HG03060 (cell line): ENCODE measurements at regions not wholly inside any gene's neighbourhood (a gene's known extent, or its start where the extent isn't known, plus 50 kb on each side); places are given as distances from the start of the nearest gene placed in this dataset.

Experiments used
- ATAC-seq: cut with Tn5 transposase; IDR thresholded peaks from one replicate; pipeline ENCODE4 v1.9.1; 2021; ENCODE audit warnings: low read depth, moderate number of reproducible peaks; ENCODE audit not compliant: unreplicated experiment

DNA sequence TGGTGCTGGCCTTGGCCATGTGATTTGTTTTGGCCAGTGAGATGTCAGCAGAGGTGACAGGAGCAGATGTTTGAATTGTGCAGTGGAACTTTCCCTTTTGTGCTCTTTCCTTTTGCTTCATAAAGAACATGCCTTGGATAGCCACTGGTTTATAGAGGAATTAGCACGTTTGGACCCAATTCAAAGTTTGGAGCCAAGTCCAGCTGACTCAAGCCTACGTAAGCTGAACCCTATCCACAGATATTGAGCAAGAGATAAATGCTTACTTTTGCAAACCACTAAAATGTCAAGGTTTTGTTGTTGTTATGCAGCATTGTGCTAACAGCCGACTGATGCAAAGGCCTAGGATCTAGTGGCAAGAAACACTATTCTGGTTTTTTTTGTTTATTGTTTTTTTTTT lies 230.9 kb upstream of the CITED2 start:
- ATAC-seq, result no peak

DNA sequence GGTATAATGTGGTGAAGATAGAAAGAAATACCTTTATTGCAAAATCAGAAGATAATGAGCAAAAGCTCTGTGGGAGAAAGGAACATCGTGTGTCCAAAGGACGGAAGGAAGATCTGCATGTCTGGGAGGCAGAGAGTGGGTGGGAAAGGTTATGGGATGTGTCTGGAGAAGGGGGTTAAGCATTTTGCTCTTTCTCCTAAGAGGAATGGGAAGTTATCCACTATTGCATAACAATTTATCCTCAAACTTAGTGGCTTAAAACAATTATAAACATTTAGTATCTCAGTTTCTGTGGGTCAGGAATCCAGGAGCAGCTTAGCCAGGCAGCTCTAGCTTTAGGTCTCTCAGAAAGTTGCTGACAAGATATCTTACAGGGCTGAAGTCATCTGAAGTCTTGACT lies 229.1 kb upstream of the CITED2 start:
- no peak for ATAC-seq

DNA sequence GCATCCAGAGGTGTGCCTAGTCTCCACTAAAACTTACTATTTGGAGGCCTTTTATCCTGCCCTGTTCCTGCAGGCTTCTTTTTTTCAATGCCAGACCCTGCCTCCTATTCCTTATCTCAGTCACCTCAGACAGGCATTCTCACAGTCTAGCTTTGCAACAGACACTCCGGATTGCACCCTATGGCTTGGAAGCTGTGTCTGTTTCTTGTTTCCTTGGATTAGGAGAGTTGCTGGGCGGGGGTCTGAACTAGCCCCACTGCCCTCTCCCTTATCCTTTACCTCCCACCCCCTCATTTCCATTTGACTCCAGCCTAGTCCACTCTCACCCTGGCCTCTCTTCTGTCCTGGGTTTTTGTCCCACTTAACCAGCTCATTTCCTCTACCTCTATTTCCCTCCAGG lies 228.1 kb upstream of the CITED2 start:
- no peak for ATAC-seq

DNA sequence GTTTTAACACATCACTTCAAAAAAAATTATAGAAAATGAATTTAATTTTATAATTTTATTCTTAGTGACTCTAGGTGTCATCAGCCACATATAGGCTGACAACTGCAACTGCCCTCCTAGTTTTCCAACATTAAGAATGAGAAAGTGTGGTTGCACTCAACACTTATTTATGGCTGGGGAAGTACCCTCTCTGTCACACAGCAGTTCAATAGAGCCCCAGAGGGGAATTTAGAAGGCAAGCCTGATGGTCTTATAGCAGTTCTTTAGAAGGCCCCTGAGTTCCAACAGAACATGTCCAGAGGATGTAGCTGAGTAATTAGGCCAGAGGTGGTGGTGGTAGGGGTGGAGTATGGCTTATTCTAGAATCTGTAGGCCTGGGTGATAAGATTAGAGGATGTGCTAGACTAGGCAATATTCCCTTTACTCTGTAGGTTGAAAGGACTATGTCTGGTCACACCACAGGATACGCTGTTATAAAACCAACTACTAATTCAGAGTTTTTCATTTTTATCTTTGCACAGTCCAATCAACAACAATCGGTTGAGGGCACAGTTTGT lies 226.5 kb upstream of the CITED2 start:
- ATAC-seq, result peak; percentile 96

DNA sequence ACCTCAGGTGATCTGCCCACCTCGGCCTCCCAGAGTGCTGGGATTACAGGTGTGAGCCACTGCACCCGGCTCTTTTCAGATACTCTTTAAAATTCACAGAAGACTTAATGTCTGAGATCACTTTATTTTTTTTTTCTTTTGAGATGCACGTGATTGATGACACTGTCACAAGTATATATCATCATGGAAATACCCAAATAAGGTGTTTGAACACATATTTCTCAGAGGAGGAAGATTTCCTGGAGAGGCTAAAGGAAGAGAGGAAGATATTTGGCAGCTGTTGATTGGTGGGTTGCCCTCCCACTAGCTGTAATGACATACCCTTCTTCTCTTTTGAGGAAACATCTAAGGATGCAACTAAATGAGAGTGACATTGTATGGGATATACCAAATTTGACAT lies 225.9 kb upstream of the CITED2 start:
- no peak for ATAC-seq

DNA sequence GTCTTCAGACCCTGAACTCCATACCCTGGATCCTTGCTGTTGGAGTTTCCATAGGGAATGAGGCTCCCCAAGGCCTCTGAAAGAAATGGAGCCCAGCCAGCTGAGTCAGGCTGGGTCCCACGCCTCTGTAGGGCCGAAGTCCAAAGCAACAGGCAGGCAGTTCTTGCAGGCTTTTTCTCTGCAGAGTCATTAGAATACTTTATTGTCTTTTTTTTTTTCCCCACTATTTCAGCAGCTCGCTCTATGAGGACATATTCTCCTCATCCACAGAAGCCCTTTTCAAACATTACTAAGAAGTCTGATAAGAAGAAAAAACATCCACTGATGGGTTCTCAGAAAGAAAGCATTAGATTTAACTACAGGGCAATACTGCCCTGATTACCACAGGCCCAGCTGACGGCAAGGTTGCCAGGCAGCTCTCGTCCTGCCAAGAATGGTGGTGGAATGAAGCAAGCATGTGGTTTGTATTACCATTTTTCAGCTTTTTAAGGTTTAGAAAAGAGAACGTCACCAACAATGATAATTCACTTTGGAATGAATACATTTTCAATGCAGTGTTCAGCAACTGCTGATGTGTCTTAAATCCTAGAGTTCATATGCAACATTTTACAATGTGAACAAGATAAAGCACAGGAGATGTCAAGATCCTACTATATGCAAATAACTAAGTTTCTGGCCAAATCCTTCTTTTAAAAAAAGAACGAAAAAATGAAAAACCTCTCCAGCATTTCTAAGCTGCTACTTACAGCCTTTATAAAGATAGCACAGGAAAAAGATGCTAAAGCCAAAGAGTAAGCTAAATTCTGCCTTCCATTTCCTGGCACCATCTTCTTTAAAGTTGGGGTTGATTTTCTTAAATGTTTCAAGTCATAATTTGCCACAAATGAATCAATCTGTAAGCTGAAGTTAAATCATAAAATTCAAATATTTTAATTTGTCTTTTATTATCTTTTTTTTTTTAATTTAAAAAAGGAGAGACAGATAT lies 223.6 kb upstream of the CITED2 start:
- no peak for ATAC-seq

DNA sequence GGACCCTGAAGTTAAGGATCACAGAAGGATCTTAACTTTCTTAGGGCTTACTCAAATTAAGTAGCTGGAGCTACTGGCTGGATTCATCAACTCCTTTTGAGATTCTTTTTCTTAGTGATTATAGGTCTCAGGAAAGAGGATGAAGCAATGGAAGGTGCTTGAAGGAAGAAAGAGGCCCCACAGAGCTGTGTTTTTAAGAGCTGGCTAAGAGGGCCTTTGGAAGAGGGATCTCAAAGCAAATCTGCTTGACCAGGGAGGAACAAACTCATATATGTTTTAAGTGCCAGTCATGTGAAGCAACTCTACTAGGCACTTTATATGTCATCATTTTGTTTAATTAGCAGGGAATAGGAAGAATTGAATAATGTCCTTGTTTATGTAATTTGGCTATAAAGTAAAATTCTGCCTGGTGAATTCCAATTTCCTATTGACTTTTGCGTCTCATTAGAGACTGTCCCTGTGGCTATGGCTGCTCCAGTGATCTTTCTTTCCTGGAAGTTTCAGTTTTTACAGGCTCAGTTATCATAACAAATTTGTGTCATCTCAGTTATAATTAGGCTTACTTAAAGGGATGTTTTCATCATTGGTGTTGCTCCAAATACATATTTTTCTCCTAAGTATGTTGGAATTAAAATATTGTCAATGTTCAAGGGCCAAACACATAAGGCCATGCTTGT lies 222.8 kb upstream of the CITED2 start:
- no peak for ATAC-seq

DNA sequence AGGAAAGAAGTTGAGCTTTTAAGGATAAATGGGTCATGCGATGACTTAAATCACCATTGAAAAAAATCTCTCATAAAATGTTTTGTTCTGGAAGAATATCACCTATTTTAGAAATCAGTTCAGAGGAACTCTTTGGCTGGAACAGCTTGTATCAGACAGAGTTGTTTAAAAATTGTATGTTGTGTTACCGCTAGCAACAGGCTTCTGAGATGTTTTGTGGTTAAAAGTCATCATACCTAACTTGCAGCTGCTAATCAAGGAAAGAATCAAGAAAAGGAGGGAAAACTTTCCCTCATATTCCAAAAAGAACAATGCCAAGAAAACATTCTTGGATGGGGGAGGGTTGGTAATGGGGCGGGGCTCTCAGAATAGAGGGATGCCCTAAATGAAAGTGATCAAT lies 220.7 kb upstream of the CITED2 start:
- ATAC-seq, result no peak

DNA sequence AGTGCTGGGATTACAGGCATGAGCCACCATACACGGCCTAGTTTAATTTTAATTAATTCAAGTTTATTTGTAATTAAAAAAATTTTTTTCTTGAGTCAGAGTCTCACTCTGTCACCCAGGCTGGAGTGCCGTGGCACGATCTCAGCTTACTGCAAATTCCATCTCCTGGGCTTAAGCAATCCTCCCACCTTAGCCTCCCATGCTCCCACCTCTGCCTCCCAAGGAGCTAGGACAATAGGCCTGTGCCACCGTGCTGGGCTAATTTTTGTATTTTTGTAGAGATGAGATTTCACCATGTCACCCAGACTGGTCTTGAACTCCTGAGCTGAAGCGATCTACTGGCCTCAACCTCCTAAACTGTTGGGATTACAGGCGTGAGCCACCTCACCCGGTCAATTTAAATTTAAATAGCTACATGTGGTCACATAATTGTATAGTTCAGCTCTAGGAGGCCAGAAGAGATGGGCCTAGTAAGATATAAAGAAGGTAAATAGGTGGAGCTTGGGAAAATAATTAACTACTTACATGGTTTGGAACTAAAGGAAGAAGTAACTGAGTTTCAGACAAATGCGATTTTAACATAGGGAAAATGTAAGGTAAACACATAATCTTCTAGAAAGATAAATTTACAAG lies 220.0 kb upstream of the CITED2 start:
- no peak for ATAC-seq

DNA sequence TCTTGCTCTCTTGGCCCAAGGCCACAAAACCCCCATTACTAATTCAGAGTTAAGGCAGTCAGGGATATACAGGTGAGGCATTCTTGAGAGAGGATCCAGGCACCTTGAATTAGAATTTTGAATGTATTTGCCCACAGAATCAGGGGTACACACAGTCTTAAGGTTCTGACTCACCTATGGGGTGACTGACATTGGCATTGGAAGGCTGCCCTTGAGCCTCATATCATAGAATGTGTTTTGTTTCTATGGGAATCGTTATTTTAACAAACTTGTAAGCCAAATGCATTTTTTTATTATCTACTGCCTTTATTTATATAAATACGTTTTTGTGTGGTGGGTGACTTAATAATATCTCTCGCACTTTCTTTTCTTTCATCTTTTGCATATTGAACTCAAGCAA lies 218.6 kb upstream of the CITED2 start:
- ATAC-seq, result no peak

DNA sequence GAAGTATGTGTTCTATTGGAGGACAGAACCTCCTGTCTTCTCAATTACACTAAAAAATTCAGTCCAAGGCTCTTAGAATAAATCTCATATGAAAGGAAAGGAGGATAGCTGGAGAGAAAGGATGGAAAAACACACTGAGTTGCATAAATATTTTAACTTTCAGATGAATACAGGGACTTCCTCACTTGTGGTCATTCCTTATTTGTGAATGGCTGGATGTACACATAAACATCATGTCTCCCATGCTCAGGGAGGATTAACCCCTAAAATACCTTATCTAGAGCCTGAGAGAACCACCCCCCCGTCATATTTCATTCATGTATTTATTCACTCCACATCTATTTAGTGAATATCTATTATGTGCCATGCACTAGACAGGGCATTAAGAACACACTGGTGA lies 217.6 kb upstream of the CITED2 start:
- ATAC-seq, result no peak

DNA sequence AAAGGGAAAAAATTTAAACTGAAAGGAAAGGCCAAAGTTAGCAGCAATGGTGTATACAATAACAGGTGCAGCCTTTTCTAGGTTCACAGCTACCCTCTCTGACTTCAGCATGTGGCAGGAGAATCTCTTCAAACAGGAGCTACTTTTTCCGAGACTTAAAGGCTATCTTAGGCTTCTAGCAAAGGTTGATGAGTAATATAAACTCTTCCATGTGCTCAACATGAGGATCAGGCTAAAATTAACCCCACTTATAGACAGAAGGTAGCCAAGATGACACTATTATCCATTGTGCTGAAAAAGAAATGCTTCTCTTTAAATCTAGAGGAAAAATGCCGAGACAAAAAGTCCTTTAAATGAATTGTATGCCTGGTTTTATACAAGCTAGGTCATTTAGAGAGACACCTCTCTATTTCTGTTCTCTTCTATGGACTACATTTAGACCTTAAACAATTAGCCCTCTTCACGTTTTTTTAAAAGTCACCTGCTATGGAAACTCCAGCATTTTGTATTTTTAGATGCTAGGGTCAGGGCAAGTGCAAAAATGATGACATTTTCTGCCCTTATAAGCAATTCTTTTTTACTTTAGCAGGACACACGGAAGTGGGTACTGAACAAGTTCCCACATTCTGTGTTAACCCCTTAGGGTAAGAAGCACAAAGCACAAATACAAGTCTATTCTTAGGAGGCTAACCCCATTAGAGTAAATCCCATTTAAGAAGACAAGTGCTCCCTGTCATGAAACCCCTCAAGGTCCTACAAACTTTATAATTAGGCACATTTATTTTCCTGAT lies 216.8 kb upstream of the CITED2 start:
- ATAC-seq, result no peak

DNA sequence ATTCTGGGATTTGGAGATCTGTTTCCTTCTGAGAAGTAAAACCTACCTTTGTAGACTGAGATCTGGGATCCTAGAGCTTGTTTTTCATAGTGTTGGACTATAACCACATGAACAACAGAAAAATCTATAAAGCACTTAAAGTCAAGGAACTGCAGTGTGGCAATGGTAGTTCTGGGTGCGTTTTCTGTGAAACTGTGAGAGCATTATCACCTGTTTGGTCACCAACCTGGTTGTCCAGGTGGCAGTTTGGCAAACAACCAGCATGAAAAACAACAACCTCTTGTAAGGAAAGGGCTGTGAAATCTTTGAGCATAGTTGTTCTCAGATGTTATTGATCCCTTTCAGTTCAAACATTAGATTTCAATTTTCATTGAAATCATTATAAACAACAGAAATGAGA lies 215.8 kb upstream of the CITED2 start:
- ATAC-seq, result no peak

DNA sequence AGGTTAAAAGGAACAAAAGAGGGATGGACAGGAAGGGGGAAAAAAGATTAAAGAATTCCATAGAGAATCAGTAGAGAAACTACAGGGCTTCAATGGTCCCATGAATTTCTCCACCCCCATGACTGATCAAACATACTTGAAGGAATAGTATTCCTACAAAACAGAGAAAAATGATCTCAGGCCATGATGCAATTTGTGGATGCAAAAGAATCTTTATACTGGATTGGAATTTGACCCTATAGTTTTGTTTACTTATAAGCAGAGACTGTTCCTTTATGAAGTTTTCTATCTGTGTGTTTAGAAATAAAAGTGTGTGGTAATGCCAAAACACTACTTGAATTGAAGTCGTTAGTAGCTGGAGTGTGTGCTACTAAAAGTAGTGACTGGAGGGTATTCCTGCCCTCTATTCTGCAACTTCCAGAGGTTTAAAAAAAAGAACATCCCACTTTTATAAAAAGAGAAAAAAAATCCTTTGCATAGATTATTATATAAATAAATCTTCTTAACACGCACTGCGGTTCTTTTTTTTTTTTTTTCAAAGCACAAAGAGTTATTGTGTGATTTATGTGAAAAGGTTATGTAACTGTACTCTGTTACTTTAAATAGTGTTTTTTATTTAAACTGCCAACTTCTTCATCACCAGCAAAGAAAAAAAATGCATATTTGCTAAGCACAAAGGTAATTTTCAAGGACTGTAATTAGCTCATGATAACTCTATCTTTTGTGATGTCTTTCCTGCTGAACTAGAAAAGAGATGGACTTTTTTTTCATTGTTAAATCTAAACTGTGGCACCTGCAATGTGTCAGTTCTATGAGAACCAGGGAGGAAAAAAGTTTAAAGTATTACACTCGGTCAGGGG lies 214.5 kb upstream of the CITED2 start:
- no peak for ATAC-seq

DNA sequence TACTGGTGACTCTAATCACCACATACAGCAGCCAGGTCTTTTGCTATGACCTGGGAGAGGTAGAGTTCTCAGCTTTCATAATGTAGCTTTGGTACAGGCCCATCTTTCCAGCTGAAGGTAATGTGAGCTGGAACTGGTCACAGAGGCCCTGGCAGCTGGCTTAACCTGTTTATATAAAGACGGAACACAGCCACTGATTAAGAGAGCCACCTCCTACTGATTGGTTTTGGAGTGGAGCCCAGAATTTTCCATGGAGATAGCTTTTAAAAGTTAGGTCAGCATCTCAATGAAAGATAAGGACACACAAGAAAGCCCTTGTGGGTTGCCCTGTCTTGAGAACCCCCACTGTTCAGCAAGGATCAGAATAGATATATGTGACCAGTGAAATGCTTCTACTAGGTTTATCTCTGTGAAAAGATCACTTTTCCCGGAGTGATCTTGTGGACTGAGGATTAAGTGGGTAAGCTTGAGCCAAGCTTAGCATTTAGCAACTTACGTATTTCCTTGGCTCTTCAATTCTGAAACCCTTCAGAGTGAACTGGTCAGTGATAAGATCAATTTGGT lies 213.7 kb upstream of the CITED2 start:
- no peak for ATAC-seq

DNA sequence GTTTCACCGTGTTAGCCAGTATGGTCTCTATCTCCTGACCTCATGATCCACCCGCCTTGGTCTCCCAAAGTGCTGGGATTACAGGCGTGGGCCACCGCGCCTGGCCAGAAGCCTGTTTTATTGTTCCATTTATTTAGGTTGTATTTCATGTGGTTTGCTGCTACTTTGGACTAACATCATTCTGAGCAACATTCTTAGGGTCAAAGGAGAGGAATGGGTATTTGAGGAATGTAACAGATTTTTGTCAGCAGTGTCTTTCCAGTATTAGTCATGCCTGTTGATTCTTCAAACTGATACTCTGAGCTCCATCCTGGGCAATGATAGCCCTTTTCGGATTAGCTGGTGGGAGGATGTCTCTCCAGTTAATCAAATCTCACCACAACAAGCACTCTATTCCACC lies 213.0 kb upstream of the CITED2 start:
- no peak for ATAC-seq

DNA sequence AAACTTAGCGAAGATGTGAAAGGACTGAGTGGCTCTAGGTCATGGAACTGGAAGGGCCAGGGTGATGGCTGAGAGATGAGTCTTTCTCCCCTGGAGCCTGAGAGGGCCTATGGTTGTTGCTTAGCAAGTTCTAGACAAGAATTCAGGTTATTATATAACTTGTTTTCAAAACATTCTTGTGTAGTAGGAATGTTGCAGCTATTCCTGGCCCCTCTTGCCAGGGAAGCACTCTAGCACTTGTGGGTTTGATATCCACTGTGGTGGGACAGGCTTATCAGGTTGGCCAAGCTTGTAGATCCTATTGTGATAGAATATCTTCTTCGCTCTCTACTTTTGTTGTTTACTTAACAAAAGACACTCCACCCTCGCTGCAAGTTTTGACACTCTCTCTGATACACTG lies 211.8 kb upstream of the CITED2 start:
- ATAC-seq, result no peak

DNA sequence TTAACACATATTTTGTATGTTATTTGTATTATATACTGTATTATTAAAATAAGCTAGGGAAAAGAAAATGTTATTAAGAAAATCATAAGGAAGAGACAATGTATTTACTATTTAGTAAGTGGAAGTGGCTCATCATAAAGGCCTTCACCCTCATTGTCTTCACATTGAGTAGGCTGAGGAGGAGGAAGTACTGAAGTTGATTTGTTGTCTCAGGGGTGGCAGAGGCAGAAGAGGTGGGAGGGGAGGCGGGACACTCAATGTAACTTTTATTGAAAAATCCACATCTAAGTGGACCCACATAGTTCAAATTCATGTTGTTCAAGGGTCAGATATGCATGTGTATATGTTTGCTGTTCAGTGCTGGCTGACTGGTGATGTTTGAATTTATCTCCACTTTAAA lies 210.2 kb upstream of the CITED2 start:
- ATAC-seq, result no peak

DNA sequence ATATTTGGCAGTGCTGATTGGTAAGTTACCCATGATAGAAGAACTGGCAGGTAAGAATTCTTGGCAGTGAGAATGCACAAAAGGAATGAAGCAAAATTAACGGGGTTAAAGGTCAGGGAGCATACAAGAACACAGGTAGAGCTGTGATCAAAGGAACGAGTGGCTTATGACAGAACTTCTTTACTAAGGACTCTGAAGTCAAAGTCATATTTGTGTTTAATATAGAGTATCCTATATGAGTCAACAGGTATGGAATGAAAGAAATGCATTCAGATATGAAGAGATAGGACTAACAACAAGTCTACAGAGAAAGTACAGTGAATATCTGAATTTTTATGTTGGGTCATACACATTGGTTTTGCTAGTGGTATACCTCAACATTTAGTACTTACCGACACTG lies 209.0 kb upstream of the CITED2 start:
- no peak for ATAC-seq
